HL-60 (cell line): ENCODE measurements at regions not wholly inside any gene's neighbourhood (a gene's known extent, or its start where the extent isn't known, plus 50 kb on each side); places are given as distances from the start of the nearest gene placed in this dataset.

Source experiments
- CTCF ChIP-seq: IDR thresholded peaks from one replicate; pipeline ENCODE4 v1.5.1; 2011; ENCODE audit warnings: low read length, control low read depth, inconsistent platforms; ENCODE audit not compliant: insufficient read depth
- POLR2AphosphoS5 ChIP-seq: IDR thresholded peaks from 2 replicates; pipeline ENCODE4 v1.6.1; 2012; ENCODE audit warnings: low read depth

GRCh38 chr16:73252446-73252845, 204.5 kb upstream of the ZFHX3 start:
- TF ChIP-seq CTCF (no peak), POLR2AphosphoS5 (no peak)
